Frontal cortex (tissue), 3 donors: ENCODE measurements at regions not wholly inside any gene's neighbourhood (a gene's known extent, or its start where the extent isn't known, plus 50 kb on each side); places are given as distances from the start of the nearest gene placed in this dataset.

ENCODE experiments used
- DNase-seq, 2 donors: peaks; one replicate each; pipeline ENCODE4 v3.0.0; 2012; ENCODE audit warnings: low spot score in 2 of 2
- FAIRE-seq: peaks from 2 replicates; lab custom pipeline; 2012; peaks lifted over from hg19 to GRCh38; lab: Jason Lieb, UNC
- donor health status: control.
- donor health status: control.
- donor health status: control.

- DNase-seq: no peak
- no peak for FAIRE-seq
Measured at GRCh38 chr7:145347271-145347670, 511.4 kb upstream of the TPK1 start.

GRCh38 chr7:145339319-145339718, 503.5 kb upstream of the TPK1 start:
- DNase-seq (no peak), FAIRE-seq (no peak)

GRCh38 chr7:145331522-145331921, 495.7 kb upstream of the TPK1 start:
- FAIRE-seq (no peak), DNase-seq (no peak)

GRCh38 chr7:145331076-145331475, 495.2 kb upstream of the TPK1 start:
- FAIRE-seq: no peak

GRCh38 chr7:145327646-145328045, 491.8 kb upstream of the TPK1 start:
- no peak for FAIRE-seq

More at GRCh38 chr7:145331076-145331475, 495.2 kb upstream of the TPK1 start:
- DNase-seq: no peak

GRCh38 chr7:145324081-145324480, 488.2 kb upstream of the TPK1 start:
- FAIRE-seq: no peak
- no peak for DNase-seq

More at GRCh38 chr7:145327646-145328045, 491.8 kb upstream of the TPK1 start:
- no peak for DNase-seq

- DNase-seq (no peak), FAIRE-seq (no peak)
Measured at GRCh38 chr7:145313551-145313950, 477.7 kb upstream of the TPK1 start.

- FAIRE-seq (no peak), DNase-seq (no peak)
Measured at GRCh38 chr7:145293754-145294153, 457.9 kb upstream of the TPK1 start.

GRCh38 chr7:145293228-145293701, 457.4 kb upstream of the TPK1 start:
- FAIRE-seq (no peak), DNase-seq (no peak)

GRCh38 chr7:145289384-145289783, 453.5 kb upstream of the TPK1 start:
- DNase-seq (no peak), FAIRE-seq (no peak)

- no peak for DNase-seq
- FAIRE-seq: no peak
Measured at GRCh38 chr7:145276118-145276517, 440.3 kb upstream of the TPK1 start.

- FAIRE-seq: no peak
- no peak for DNase-seq
Measured at GRCh38 chr7:145269418-145270161, 433.7 kb upstream of the TPK1 start.

- DNase-seq: no peak
- no peak for FAIRE-seq
Measured at GRCh38 chr7:145265180-145265579, 429.3 kb upstream of the TPK1 start.

GRCh38 chr7:145263886-145264285, 428.0 kb upstream of the TPK1 start:
- FAIRE-seq: no peak
- no peak for DNase-seq

GRCh38 chr7:145252031-145252430, 416.2 kb upstream of the TPK1 start:
- DNase-seq (no peak), FAIRE-seq (no peak)

- no peak for FAIRE-seq
- DNase-seq: no peak
Measured at GRCh38 chr7:145224775-145225174, 388.9 kb upstream of the TPK1 start.

- no peak for DNase-seq
- no peak for FAIRE-seq
Measured at GRCh38 chr7:145219461-145219860, 383.6 kb upstream of the TPK1 start.

GRCh38 chr7:145216866-145217265, 381.0 kb upstream of the TPK1 start:
- FAIRE-seq: no peak
- no peak for DNase-seq

GRCh38 chr7:145212050-145212449, 376.2 kb upstream of the TPK1 start:
- DNase-seq: no peak
- no peak for FAIRE-seq

- DNase-seq (no peak), FAIRE-seq (no peak)
Measured at GRCh38 chr7:145211211-145211610, 375.4 kb upstream of the TPK1 start.

- FAIRE-seq: no peak
- no peak for DNase-seq
Measured at GRCh38 chr7:145193951-145194350, 358.1 kb upstream of the TPK1 start.

GRCh38 chr7:145184956-145185355, 349.1 kb upstream of the TPK1 start:
- FAIRE-seq (no peak), DNase-seq (no peak)
